ENCODE measurements at regions not wholly inside any gene's neighbourhood (a gene's known extent, or its start where the extent isn't known, plus 50 kb on each side); places are given as distances from the start of the nearest gene placed in this dataset.

GRCh38 chr7:32275216-32276009 is 205.2 kb upstream of the PDE1C start:
- no peak for TF ChIP-seq CTCF (conservative IDR thresholded peaks at IDR 0.05; ENCODE audit: low read length)
- TF ChIP-seq EZH2phosphoT487 (IDR thresholded peaks at IDR 0.05; ENCODE audit: borderline replicate concordance, low read depth, low read length) = no peak
